ENCODE measurements at regions not wholly inside any gene's neighbourhood (a gene's known extent, or its start where the extent isn't known, plus 50 kb on each side); places are given as distances from the start of the nearest gene placed in this dataset.

DNA sequence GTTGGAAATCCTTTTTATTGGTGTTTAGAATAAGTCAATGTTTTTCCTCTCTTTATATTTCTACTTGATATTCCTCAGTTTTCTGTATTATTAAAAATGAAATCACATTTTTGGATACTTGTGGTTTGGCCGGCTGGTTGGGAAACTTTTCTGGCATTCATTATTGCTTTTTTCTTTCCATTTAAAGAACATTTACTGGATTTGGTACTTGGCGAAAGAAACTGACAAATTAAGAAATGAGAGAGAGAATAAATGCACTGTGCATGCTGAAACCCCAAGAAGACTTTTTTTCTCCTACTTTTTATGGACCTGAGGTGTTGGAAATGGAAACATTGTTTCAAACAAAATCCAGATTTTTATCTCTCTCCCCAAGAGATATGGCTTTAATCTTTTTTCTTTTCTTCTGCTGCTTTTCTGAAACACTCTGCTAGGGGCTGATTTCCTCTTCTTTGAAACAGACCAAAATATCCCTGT, 128.4 kb downstream of the SNX18 start:
- TF ChIP-seq CTCF (IDR thresholded peaks at IDR 0.05; ENCODE audit: low read depth, low read length) (no peak), EZH2phosphoT487 (IDR thresholded peaks at IDR 0.05; ENCODE audit: low read depth) (no peak)

Measured in OCI-LY3 (cell line).